ENCODE measurements at regions not wholly inside any gene's neighbourhood (a gene's known extent, or its start where the extent isn't known, plus 50 kb on each side); places are given as distances from the start of the nearest gene placed in this dataset.

GRCh38 chr1:55321942-55322341, 106.8 kb upstream of the USP24 start:
- in situ Hi-C loops (cut with HindIII; ENCODE audit: low sequenced_read_pairs), result no loop called here
- TF ChIP-seq CTCF (IDR thresholded peaks at IDR 0.05; ENCODE audit: low read depth, low read length, missing control alignments), result no peak
- DNase-seq (ENCODE audit: low read depth), result no peak
- H3K4me3 ChIP-seq (ENCODE audit: low read depth, low read length), result no peak overlapping the region

- H3K4me3 ChIP-seq (ENCODE audit: low read depth, low read length), result no peak overlapping the region
- no peak for DNase-seq (ENCODE audit: low read depth)
- in situ Hi-C loops (cut with HindIII; ENCODE audit: low sequenced_read_pairs), result no loop called here
- TF ChIP-seq CTCF (IDR thresholded peaks at IDR 0.05; ENCODE audit: low read depth, low read length, missing control alignments), result no peak
Measured at GRCh38 chr1:55320891-55321290, 105.7 kb upstream of the USP24 start.

DNA sequence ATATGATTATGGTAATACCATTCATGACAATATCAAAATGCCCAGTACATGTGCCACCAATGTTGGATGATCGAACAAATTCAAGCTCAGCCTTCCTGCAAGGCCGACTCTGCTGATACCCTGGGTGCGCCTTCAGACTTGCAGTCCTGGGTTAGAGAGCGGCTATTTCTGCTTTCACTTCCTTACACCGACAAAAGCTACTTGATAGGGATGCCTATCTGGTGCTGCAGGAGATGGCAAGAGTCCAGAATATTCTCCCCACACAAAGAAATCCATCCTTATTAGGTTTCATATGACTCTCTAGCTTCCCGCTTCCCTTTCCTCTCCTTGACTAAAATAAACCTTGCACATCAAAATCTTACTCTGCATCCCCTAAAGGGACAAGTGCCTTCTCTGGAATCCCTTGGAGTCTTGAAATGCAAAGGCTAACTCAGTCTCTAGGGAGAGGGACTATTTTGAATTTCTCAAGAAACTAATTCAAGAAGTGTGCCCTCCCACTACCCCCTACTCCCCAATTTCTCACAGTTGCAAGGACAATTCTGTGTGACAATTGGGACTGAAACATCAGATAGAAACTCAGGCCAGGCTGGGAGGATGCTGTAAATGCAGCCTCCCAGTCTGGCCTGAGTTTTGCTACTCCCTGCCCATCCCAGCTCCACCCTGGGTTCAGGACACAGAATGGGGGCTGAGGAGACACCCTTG, 103.1 kb upstream of the USP24 start:
- TF ChIP-seq CTCF (IDR thresholded peaks at IDR 0.05; ENCODE audit: low read depth, low read length, missing control alignments), result no peak
- H3K4me3 ChIP-seq (ENCODE audit: low read depth, low read length), result no peak overlapping the region
- no peak for DNase-seq (ENCODE audit: low read depth)
- in situ Hi-C loops (cut with HindIII; ENCODE audit: low sequenced_read_pairs), result no loop called here

DNA sequence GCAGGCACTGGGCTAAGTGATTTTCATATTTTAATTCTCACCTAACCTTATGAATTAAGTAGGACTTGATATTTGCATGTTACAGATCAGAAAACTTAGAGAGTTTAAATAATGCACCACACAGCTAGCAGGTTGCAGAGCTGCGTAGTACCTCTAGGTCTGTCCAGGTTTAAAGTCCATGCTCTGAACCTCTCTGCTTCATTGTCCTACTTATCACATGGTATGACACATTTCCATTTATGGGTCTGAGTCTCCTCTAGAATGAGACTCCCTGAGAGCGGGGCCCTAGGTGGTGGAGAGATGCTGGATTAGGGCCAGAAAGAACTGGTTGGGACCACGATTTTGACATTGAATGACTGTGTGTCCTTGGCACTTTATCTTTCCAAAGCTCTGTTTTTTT, 102.5 kb upstream of the USP24 start:
- H3K4me3 ChIP-seq (ENCODE audit: low read depth, low read length), result no peak overlapping the region
- DNase-seq (ENCODE audit: low read depth), result no peak
- in situ Hi-C loops (cut with HindIII; ENCODE audit: low sequenced_read_pairs), result no loop called here
- TF ChIP-seq CTCF (IDR thresholded peaks at IDR 0.05; ENCODE audit: low read depth, low read length, missing control alignments), result no peak

GRCh38 chr1:55316947-55317662, 101.9 kb upstream of the USP24 start:
- TF ChIP-seq CTCF (IDR thresholded peaks at IDR 0.05; ENCODE audit: low read depth, low read length, missing control alignments), result no peak
- no peak for DNase-seq (ENCODE audit: low read depth)
- no peak overlapping the region for H3K4me3 ChIP-seq (ENCODE audit: low read depth, low read length)
- in situ Hi-C loops (cut with HindIII; ENCODE audit: low sequenced_read_pairs), result no loop called here

DNA sequence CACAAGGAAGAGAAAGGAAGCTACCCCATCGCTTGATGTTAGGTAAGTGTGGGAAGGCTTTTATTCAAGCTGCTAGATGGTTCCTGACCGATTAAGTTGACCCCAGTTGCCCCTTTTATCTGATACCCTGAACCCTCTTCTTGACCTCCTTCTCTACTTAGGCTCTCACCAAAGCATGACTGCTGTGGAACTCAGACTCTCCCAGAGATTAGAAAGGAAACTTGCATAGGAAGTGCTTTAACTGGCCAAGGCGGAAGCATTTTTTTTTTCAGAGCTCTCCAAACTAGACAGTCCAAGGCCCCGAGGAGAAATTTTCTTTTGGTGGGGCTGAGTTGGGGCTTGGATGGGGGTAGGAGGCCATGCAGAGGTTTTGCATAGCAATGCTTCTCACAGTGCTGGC, 101.3 kb upstream of the USP24 start:
- no peak for DNase-seq (ENCODE audit: low read depth)
- no peak for TF ChIP-seq CTCF (IDR thresholded peaks at IDR 0.05; ENCODE audit: low read depth, low read length, missing control alignments)
- in situ Hi-C loops (cut with HindIII; ENCODE audit: low sequenced_read_pairs), result no loop called here

More for the DNA sequence above, 101.3 kb upstream of the USP24 start:
- H3K4me3 ChIP-seq (ENCODE audit: low read depth, low read length), result no peak overlapping the region

Data from astrocyte of the cerebellum (primary cell).